Left renal cortex interstitium (tissue), 4 donors: ENCODE measurements at regions not wholly inside any gene's neighbourhood (a gene's known extent, or its start where the extent isn't known, plus 50 kb on each side); places are given as distances from the start of the nearest gene placed in this dataset.
"Not testable (repeated sequence)": the region's sequence is repeated elsewhere in the genome, so short reads cannot be mapped to it uniquely, and the experiment has no call there.

Experiments
- DNase-seq, 4 donors: peaks; one replicate each; pipeline ENCODE4 v3.0.0-alpha.2; 2013; ENCODE audit warnings: low read depth in 4 of 4, low spot score in 2 of 4, missing footprints in 1 of 4

DNA sequence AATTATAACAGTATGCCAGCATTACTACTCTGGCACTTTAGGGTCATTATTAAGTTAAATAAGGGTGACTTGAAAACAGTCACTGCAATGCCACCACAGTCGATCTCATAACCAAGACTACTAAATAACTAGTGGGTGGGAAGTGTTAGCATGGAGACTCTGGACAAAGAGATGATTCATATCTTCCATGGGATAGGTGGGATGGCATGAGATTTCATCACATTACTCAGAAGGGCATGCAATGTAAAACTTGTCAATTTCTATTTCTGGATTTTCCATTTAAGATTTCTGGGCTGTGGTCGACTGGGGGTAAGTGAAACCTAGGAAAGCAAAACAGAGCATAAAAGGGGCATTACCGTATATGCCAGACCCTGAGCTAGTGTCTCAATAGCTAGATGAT is 538.9 kb upstream of the GRM7 start:
- no peak for DNase-seq

DNA sequence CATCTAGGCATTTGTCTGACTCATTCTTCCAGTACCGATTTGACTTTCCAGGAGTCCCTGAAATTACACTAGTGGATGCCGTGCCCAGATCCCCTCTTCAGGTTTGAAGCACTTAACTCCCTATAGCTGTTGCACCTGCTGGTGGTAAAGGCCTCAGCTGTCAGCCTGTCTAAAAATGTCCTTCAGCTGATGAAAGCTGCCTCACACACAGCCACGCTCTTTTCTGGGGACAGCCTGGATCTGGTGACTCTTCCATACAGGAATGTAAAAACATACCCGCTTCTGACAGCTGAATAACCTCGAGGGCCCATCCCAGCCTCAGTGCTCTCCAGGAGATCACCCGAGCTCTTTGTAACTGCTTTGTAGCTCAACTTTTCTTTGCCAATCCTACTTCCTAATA is 534.1 kb upstream of the GRM7 start:
- no peak for DNase-seq

DNA sequence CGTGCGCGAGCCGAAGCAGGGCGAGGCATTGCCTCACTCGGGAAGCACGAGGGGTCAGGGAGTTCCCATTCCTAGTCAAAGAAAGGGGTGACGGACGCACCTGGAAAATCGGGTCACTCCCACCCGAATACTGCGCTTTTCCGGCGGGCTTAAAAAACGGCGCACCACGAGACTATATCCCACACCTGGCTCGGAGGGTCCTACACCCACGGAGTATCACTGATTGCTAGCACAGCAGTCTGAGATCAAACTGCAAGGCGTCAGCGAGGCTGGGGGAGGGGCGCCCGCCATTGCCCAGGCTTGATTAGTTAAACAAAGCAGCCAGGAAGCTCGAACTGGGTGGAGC is 520.0 kb upstream of the GRM7 start:
- not testable (repeated sequence) for DNase-seq

DNA sequence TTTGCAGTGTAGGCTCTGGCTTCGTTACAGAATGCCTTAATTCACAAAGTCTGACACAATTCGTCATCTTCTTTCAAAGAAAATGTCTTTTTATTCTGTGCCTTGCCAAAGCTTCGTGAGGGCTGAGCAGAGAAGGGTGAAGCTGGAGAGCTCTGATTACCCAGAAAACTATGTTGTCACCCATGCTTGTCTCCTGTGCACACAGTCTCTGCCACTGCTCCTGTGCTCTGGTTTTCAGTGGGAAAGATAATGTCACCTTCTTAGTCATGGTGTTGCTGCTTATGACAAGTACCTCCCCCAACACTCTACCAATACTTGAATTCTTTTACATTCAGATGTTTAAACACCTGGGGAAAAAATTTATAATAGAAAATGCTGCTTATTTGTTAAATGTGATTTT is 509.2 kb upstream of the GRM7 start:
- DNase-seq = no peak

DNA sequence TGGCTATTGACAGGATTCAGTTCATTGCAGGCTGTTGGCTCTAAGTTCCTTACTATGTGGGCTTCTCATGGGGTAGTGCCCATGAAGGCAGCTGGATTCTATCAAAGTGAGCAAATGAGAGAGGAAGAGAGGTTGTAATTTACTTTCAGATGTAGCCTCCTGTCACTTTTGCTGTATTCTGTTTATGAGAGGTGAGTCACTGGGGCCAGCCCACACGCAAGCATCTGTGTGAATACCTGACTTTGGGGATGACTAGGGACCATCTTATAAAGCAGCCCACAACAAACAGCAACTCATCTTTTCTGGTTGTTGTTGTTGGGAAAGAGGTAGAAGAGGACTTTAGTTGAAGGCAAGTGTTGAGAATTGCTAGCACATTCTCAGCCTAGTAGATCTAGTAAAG is 506.3 kb upstream of the GRM7 start:
- DNase-seq = no peak

DNA sequence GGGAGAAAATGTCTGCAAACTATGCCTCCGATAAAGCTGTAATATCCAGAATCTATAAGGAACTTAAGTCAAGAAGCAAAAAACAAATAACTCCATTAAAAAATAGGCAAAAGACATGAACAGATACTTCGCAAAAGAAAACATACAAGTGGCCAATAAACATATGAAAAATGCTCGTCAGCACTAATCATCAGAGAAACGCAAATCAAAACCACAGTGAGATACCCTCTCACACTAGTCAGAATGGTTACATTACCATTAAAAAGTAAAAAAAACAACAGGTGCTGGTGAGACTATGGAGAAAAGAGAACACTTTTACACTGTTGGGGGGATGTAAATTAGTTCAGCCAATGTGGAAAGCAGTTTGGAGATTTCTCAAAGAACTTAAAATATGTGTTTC is 498.5 kb upstream of the GRM7 start:
- DNase-seq = no peak

DNA sequence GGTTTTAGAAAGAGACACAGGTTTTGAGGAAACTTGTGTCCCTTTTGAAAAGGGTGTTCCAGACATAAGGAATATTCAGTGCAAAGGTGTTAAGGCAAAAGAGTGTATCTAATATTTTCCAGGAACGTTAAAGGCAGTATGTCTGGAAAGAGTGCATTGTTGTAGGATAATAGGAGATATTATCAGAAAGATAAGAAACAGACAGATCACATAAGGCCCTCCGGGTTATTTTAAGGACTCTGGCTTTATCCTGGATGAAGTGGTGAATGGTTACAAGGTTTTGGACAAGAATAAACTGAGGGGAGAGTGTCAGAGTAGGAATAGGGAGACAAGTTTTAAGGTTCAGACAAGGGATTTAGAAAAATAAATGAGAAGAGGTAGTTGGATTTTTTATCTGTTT is 493.7 kb upstream of the GRM7 start:
- DNase-seq = no peak

DNA sequence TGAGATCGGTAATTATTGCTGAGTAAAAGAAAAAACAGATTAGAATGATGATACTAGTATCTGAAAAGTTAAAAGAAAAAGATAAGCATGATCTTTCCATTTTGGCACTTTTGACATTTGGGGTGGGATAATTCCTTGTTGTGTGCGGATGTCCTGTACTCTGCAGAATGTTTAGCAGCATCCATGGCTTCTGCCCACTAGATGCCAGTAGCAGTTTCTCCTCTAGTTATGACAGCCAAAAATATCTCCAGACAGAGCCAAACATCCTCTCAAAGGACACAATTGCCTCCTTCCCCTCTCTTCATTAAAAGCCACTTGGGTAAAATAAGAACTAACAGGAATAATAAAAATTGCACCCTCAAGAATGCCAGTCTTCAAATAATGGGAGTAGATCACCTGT is 468.8 kb upstream of the GRM7 start:
- DNase-seq = no peak

DNA sequence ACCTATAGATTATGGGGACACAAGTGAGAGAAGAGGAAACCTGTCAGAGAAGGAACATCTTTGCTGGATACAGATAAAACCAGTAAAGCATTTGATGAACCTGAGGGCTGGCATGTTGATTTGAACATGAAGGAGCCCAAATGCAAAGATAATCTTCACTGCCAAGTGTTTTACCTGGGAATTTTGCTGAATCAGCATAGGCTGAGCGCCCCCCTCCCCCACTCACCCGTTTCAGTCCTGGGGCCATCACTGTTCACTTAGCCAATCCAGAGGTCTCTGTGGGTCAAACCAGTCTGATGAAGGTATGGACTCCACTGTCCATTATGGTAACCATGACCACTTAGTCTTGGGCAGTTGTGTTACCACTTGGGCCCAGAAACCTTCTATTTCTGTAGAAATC is 466.0 kb upstream of the GRM7 start:
- DNase-seq = no peak

DNA sequence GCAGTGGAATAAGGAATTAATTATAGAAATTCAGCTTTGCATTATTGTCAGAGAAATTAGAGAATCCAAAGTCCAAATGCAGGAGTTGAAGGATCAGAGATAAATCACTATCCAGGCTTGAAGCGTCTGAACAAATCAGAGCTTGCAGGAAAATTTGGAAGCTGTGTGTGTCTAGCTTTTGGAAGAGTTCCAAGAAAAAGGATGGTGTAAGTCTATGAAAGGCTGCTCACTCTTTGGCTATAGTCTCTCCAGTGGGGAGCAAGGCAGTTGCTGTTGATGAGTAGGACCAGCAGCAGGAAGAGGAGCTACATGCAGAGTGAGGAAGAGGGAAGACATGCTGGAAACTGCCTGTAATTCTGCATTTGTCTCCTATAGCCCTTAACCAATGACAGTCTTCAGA is 464.3 kb upstream of the GRM7 start:
- DNase-seq = no peak

DNA sequence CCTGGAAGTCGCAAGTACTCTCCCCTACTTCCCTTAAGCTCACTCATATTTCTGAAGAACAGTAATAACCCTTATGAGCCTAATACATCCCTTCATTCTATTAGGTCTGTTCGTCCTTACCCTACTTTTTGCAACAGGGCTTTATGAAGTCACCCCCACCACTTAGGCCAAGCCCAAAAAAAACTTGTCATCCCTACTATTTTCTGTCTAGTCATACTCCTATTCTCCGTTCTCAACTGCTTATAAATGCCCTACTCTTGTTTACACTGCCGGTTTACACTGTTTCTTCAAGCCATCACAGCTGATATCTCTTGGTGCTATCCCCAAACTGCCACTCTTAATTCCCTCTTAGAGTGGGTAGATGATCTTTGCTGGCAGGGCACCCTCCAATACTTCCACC is 458.2 kb upstream of the GRM7 start:
- not testable (repeated sequence) for DNase-seq

DNA sequence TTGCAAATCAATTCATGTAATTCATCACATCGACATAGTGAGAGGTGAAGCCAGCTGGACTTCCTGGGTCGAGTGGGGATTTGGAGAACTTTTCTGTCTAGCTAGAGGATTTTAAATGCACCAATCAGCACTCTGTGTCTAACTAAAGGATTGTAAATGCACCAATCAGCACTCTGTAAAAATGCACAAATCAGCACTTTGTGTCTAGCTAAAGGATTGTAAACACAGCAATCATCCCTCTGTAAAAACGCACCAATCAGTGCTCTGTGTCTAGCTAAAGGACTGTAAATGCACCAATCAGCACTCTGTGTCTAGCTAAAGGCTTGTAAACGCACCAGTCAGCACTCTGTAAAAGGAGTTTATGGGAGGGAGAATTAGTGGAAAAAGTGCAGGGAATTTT is 454.0 kb upstream of the GRM7 start:
- not testable (repeated sequence) for DNase-seq

DNA sequence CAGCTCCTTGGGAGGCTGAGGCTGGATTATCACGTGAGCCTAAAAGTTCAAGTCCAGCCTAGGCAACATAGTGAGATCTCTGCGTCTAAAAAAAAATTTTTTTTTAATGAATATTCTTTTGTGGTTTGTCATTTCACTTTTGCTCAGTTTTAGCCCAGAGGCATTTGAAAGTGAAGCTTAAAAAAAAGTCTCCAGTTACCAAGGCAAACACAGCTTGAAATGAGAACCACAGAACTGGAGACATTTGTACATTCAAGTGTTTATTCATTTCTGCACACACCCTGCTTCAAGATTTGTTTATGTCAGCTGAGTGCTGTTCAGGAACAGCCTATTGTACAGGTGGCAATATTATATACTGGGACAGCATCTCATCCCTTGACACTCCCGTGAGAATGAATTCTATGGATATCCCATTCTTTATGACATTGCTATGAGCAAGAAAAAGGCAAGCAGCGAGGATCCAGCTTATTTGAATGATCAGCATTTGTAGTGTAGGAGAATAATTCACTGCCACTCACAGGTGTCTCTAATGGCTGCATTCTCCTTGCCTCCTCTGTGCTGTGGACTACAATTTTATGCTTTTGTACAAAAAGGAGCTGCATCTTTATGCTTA is 444.8 kb upstream of the GRM7 start:
- DNase-seq = no peak

DNA sequence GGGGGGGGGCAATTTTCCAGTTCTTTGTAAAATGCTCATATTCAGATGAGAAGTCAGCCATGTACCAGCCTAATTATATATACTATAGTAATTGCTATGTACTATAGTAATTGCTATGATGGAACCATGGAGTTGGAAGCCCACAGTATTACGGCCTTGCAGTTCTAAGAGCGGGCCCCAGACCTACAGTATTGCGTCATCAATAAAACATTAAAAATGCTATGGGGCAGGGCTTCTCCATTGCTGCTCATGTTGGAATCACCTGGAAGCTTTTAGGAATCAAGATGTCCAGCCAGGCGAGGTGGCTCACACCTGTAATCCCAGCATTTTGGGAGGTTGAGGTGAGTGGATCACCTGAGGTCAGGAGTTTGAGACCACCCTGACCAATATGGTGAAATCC is 443.7 kb upstream of the GRM7 start:
- no peak for DNase-seq

DNA sequence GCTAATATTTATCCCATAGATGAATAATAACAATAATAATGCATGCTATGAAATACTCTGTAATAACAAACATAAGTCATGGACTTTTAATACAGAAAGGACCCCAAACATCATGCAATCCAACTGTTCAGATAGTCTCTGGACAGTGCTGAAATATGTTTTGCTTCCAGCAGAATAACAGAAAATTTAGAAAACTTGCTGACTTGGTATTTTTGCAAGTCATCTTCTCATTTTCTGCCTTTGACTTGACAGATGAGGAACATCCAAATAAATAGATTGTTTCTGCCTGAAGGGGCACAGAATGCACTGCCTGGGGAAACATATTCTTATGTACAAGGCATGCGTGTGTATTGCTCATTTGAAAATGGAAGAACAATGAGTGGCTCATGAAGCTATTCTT is 442.4 kb upstream of the GRM7 start:
- no peak for DNase-seq

DNA sequence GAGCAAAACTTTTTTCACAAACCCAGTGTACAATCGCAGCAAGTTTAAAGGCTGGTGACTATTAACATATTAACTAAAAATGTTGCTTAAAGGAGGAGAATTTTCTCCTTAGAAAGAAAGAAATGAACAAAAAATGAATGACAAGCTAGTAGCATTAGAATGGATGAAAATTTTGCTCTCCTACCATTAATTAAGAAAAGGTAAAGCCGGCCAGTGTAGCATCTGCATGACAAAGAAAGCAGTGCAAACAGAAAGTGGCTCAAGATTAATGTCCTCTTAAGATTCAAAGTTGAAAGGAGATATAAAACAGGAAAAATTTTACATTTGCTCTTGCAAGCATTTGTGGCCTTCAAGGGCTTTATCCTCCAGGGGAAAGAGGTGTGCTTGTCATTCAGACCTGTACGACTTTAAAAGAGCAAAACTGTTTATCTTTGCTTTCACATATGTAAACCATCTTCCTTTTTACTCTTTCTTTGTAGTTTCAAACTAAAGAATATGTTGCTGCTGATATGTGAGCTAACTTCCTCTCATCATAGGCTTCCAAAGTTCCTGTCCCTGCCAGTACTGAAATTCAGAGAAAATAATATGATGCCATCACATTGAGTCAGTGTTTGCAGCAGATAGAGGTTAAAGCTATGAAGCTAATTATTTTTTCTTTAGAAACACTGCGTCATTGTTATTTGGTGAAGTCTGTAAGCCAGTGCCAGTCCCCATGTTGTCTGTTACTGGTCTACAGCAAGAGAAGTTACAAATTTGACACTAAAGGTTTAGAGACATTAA is 439.1 kb upstream of the GRM7 start:
- DNase-seq = no peak

DNA sequence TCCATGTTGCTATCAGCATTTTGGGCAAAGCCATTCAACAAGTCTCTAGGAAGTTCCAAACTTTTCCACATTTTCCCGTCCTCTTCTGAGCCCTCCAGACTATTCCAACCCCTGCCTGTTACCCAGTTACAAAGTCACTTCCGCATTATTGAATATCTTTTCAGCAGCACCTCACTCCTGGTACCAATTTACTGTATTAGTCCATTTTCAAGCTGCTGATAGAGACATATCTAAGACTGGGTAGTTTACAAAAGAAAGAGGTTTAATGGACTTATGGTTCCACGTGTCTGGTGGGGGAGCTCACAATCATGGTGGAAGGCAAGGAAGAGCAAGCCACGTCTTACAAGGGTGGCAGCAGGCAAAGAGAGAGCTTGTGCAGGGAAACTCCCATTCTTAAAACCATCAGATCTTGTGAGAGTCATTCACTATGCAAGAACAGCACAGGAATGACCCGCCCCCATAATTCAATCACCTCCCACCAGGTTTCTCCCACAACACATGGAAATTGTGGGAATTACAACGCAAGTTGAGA is 435.6 kb upstream of the GRM7 start:
- no peak for DNase-seq

DNA sequence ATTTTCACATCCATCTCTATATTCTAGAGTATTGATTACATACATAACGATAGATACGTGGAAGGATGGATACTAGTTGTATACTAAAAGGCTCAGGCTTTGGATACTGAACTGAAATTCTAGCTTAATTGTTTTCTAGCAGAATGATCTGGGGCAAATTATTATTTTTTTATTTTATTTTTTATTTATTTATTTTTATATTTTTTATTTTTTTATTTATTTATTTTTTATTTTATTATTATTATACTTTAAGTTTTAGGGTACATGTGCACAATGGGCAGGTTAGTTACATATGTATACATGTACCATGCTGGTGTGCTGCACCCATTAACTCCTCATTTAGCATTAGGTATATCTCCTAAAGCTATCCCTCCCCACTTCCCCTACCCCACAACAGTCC is 432.6 kb upstream of the GRM7 start:
- DNase-seq = not testable (repeated sequence)

DNA sequence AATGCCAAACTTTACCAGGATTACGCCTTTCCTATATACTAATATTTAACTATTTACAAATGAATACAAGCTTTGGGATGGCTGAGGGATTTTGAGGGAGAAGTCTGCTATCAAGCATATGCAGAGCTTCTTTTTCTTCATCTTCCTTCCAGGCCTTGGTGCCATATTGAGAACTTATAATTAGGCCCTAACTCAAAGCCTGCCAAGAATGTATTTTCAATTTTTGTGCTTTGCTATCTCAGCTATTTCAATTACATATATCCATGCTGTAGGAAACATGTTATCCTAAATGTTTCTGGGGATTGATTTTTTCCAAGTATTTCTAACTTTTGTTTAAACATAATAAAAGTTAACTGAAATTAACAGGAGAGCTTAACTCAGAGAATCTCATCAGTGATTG is 425.0 kb upstream of the GRM7 start:
- DNase-seq = no peak

DNA sequence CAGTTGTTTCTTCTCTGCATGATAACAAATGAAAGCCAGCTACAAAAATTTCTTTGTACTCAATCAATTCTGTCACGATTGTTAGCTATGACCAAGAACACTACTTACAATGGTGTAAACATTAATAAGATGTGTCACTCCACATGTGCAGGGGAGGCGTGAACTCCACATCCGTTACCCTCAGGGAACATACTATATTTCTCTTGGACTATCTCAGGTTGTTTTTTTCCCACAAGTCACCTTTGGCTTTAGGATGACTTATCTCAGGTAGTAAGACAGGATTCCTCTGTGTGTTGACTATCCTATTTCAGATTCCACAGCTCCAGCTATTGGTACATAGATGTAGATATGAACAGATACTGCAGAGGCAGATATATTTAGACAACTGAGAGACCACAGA is 423.3 kb upstream of the GRM7 start:
- DNase-seq = no peak

DNA sequence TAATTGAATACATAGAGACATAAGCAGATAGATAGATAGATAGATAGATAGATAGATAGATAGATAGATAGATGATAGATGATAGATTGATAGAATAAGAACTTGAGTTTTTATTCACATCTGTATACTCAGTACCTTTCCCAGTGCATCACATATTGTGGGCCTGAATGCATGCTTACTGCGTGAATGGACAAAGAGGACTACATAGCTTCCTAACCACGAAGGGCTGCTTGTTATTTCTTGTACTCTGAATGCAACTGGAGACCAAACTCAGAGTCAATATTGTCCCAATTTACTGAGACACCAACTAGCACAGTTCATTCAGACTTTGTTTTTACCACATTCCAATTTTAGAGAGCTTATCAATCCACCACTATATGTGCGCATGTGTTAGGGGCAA is 422.9 kb upstream of the GRM7 start:
- no peak for DNase-seq

DNA sequence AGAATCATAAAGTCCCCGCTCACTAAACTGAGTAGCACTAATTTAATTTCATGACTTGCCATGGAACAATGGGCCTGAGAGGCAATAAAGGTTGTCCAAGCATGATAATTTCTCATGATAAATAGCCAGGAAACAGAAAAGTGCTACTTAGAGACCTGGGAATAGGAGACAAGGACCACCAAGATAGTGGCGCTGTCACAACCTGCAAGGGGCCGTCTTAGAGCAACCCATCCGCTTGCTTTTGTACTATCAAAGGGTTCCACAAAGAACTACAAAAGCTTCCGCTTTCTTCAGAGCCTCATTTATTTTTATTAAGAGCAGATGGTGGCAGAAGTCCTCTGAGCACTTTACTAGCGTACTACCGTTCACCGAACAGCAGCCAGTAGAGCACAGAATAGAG is 421.7 kb upstream of the GRM7 start:
- DNase-seq = no peak

DNA sequence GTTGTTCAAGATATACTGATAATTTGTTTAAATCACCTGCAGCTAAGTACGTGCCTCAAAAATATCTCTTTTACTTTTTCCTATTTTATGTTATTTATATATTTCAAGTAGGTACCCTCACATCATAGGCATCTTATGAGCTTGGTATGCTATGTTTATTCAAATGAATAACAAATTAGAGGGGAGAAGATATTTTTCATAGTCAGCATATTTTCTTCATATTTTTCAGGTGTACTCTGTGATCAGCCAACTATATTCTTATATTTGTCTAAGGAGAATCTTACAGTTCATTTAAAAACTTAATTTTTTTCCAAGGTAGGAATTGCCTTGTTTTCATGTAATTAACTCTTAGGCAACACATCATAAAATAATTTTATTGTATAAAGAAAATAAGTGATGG is 421.1 kb upstream of the GRM7 start:
- no peak for DNase-seq
